ENCODE measurements at regions not wholly inside any gene's neighbourhood (a gene's known extent, or its start where the extent isn't known, plus 50 kb on each side); places are given as distances from the start of the nearest gene placed in this dataset.

GRCh38 chr1:234681065-234681464 is 71.1 kb upstream of the IRF2BP2 start:
- WGBS, 2 donors (ENCODE audit: low coverage in 1 of 2): 94 to 95% methylated on average over 2 of the region's 3 CpGs
- H3K36me3 ChIP-seq: no peaks in the 10 kb centered on the region
- no peaks in the 10 kb centered on the region for H3K9me3 ChIP-seq
- no peak overlapping the region for H3K4me3 ChIP-seq
- ATAC-seq: no peak
- no peak overlapping the region for H3K27ac ChIP-seq
- peaks cover 10 to 23% (median 16%) of the 10 kb centered on the region in 3 donors for H3K4me1 ChIP-seq
- TF ChIP-seq POLR2A (IDR thresholded peaks at IDR 0.05) (no peak), EP300 (IDR thresholded peaks at IDR 0.05) (no peak), CTCF (IDR thresholded peaks at IDR 0.05) (no peak), POLR2AphosphoS5 (IDR thresholded peaks at IDR 0.05) (no peak)
- no peaks in the 10 kb centered on the region for H3K27me3 ChIP-seq

GRCh38 chr1:234680331-234680904 is 70.4 kb upstream of the IRF2BP2 start:
- 90 to 93% methylated on average over 6 to 8 of the region's 8 CpGs for WGBS, 2 donors (ENCODE audit: low coverage in 1 of 2)
- H3K36me3 ChIP-seq: no peaks in the 10 kb centered on the region
- TF ChIP-seq POLR2AphosphoS5 (IDR thresholded peaks at IDR 0.05) (no peak), EP300 (IDR thresholded peaks at IDR 0.05) (no peak), POLR2A (IDR thresholded peaks at IDR 0.05) (no peak), CTCF (IDR thresholded peaks at IDR 0.05) (no peak)

GRCh38 chr1:234676103-234676594 is 66.2 kb upstream of the IRF2BP2 start:
- WGBS, 2 donors (ENCODE audit: low coverage in 1 of 2): 0 to 11% methylated on average over 3 to 11 of the region's 13 CpGs
- TF ChIP-seq POLR2AphosphoS5 (IDR thresholded peaks at IDR 0.05) (no peak), EP300 (IDR thresholded peaks at IDR 0.05) (no peak), CTCF (IDR thresholded peaks at IDR 0.05) (no peak), POLR2A (IDR thresholded peaks at IDR 0.05) (no peak)

More at GRCh38 chr1:234680331-234680904, 70.4 kb upstream of the IRF2BP2 start:
- no peaks in the 10 kb centered on the region for H3K27me3 ChIP-seq
- ATAC-seq: no peak
- H3K4me1 ChIP-seq: peaks cover 10 to 29% (median 16%) of the 10 kb centered on the region in 3 donors
- H3K9me3 ChIP-seq: no peaks in the 10 kb centered on the region
- H3K4me3 ChIP-seq: no peak overlapping the region
- no peak overlapping the region for H3K27ac ChIP-seq

GRCh38 chr1:234675572-234675971 is 65.6 kb upstream of the IRF2BP2 start:
- peak overlapping the region in 1 of 2 donors; percentile 39 for H3K4me3 ChIP-seq
- 83 to 92% methylated on average over 2 to 6 of the region's 6 CpGs for WGBS, 2 donors (ENCODE audit: low coverage in 1 of 2)
- ATAC-seq: no peak
- no peaks in the 10 kb centered on the region for H3K9me3 ChIP-seq
- H3K27ac ChIP-seq: peak overlapping the region in 2 of 4 donors; percentile 53 to 69
- no peaks in the 10 kb centered on the region for H3K36me3 ChIP-seq
- TF ChIP-seq POLR2A (IDR thresholded peaks at IDR 0.05) (no peak), CTCF (IDR thresholded peaks at IDR 0.05) (no peak), POLR2AphosphoS5 (IDR thresholded peaks at IDR 0.05) (no peak), EP300 (IDR thresholded peaks at IDR 0.05) (no peak)
- no peaks in the 10 kb centered on the region for H3K27me3 ChIP-seq
- peaks cover 3 to 18% (median 4%) of the 10 kb centered on the region in 3 donors for H3K4me1 ChIP-seq

More at GRCh38 chr1:234676103-234676594, 66.2 kb upstream of the IRF2BP2 start:
- no peaks in the 10 kb centered on the region for H3K27me3 ChIP-seq
- no peaks in the 10 kb centered on the region for H3K9me3 ChIP-seq
- H3K4me3 ChIP-seq: peak overlapping the region; percentile 24 to 39
- H3K4me1 ChIP-seq: peaks cover 3 to 18% (median 4%) of the 10 kb centered on the region in 3 donors
- peak; percentile 90 for ATAC-seq
- H3K36me3 ChIP-seq: no peaks in the 10 kb centered on the region
- H3K27ac ChIP-seq: peak overlapping the region; percentile 5 to 69 (median 56)

GRCh38 chr1:234675006-234675405 is 65.0 kb upstream of the IRF2BP2 start:
- ATAC-seq: no peak
- Histone ChIP-seq H3K9me3 (no peaks in the 10 kb centered on the region), H3K4me1 (peaks cover 3 to 18% (median 4%) of the 10 kb centered on the region in 3 donors), H3K27ac (no peak overlapping the region), H3K27me3 (no peaks in the 10 kb centered on the region), H3K4me3 (no peak overlapping the region), H3K36me3 (no peaks in the 10 kb centered on the region)
- TF ChIP-seq EP300 (IDR thresholded peaks at IDR 0.05) (no peak), POLR2AphosphoS5 (IDR thresholded peaks at IDR 0.05) (no peak), POLR2A (IDR thresholded peaks at IDR 0.05) (no peak), CTCF (IDR thresholded peaks at IDR 0.05) (no peak)
- WGBS, 2 donors (ENCODE audit: low coverage in 1 of 2): 94 to 100% methylated on average over 2 to 3 of the region's 4 CpGs
